ENCODE measurements at regions not wholly inside any gene's neighbourhood (a gene's known extent, or its start where the extent isn't known, plus 50 kb on each side); places are given as distances from the start of the nearest gene placed in this dataset.

DNA sequence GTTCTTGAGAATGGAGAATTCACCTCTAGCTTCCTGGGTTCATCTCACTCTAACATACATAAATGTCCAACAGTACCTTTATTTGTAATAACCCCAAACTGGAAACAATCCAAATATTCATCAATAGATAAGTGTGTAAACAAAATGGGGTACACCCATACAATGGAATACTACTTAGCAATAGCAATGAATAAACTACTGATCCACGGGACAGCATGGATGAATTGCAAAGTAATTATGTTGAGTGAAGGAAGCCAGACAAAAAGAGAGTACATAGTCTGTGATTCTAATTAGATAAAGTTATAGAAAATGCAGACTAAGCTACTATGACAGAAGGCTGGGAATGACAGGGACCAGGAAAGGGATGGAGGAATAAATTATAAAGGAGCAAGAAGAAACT, 391.3 kb downstream of the CCSER2 start:
- TF ChIP-seq, protein P1, sequence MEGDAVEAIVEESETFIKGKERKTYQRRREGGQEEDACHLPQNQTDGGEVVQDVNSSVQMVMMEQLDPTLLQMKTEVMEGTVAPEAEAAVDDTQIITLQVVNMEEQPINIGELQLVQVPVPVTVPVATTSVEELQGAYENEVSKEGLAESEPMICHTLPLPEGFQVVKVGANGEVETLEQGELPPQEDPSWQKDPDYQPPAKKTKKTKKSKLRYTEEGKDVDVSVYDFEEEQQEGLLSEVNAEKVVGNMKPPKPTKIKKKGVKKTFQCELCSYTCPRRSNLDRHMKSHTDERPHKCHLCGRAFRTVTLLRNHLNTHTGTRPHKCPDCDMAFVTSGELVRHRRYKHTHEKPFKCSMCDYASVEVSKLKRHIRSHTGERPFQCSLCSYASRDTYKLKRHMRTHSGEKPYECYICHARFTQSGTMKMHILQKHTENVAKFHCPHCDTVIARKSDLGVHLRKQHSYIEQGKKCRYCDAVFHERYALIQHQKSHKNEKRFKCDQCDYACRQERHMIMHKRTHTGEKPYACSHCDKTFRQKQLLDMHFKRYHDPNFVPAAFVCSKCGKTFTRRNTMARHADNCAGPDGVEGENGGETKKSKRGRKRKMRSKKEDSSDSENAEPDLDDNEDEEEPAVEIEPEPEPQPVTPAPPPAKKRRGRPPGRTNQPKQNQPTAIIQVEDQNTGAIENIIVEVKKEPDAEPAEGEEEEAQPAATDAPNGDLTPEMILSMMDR (IDR thresholded peaks at IDR 0.05 in 4 of 5, conservative IDR thresholded peaks at IDR 0.05 in 1 of 5), result no peak
- no peak for TF ChIP-seq POLR2A (IDR thresholded peaks at IDR 0.05)
